Neuron (in vitro differentiated cells): ENCODE measurements at regions not wholly inside any gene's neighbourhood (a gene's known extent, or its start where the extent isn't known, plus 50 kb on each side); places are given as distances from the start of the nearest gene placed in this dataset.

Experiments used
- H2AFZ ChIP-seq: one replicate; pipeline ENCODE4 v1.6.1; 2013; ENCODE audit warnings: low read depth, mild to moderate bottlenecking, inconsistent platforms, low read length, moderate library complexity
- H3K27me3 ChIP-seq: one replicate; pipeline ENCODE4 v1.6.1; 2013; ENCODE audit warnings: low read length; ENCODE audit not compliant: insufficient read depth
- H3K36me3 ChIP-seq: one replicate; pipeline ENCODE4 v1.6.1; 2013; ENCODE audit warnings: low read length; ENCODE audit not compliant: insufficient read depth
- H3K4me1 ChIP-seq: one replicate; pipeline ENCODE4 v1.6.1; 2013; ENCODE audit warnings: low read length; ENCODE audit not compliant: insufficient read depth
- H3K4me3 ChIP-seq: 2 replicates; pipeline ENCODE4 v1.5.1; 2013; ENCODE audit warnings: mild to moderate bottlenecking, low read length, moderate library complexity
- H3K9me3 ChIP-seq: one replicate; pipeline ENCODE4 v1.6.1; 2013; ENCODE audit warnings: low read length

DNA sequence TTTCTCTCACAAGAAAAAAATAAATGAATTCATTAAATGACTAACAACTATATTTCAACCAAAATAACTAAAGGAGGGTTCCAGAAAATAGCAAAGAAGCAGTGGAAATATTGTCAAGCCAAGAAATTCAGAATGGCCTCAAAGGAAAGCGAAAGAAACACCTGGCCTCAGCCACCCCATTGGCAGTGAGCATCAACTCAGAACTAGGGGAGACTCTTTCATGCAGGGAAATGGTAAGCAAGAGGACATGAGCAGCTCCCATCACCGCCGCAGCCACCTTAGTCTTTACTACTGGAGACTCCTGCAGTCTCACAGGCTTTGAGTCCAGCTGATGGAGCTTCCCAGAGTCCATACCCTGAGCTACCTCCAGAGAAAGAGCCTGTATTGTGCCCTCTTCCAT, 343.9 kb upstream of the GRAMD2B start:
- Histone ChIP-seq H2AFZ (no peak overlapping the region), H3K4me1 (no peaks in the 10 kb centered on the region), H3K4me3 (no peak overlapping the region)

DNA sequence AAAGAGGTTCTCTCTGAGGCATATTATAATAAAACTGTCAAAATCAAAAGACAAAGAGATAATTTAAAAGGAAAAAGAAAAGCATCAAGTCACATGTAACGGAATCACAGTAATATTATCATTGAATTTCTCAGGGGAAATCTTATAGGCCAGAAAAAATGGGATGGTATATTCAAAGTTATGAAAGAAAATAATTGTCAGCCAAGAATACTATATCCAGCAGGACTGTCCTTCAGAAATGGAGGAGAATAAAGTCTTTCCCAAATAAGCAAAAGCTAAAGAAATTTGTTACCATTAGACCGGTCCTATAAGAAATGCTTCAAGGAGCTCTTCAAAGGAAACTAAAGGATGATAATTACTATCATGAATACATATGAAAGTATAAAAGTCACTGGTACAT, 342.0 kb upstream of the GRAMD2B start:
- Histone ChIP-seq H2AFZ (no peak overlapping the region), H3K36me3 (no peaks in the 10 kb centered on the region), H3K9me3 (peaks cover 9% of the 10 kb centered on the region), H3K4me1 (no peaks in the 10 kb centered on the region), H3K4me3 (no peak overlapping the region), H3K27me3 (no peaks in the 10 kb centered on the region)

More for the DNA sequence above, 343.9 kb upstream of the GRAMD2B start:
- H3K27me3 ChIP-seq: no peaks in the 10 kb centered on the region
- H3K9me3 ChIP-seq: peaks cover 9% of the 10 kb centered on the region
- H3K36me3 ChIP-seq: no peaks in the 10 kb centered on the region

DNA sequence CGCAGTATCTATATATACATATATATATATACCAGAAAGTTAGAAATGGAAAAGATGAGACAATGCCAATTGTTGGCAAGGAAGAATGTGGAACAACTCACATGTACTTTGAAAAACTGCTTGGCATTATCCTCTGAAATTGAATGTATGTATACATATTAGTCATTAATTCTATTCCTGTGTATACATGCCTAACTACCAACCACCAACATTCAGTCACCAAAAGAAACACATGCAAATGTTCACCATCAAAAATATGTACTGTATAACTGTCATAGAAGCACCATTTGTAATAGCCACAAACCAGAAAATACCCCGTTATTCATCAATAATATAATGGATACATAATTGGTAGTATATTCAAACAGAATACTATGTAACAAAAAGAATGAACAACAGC, 330.2 kb upstream of the GRAMD2B start:
- no peaks in the 10 kb centered on the region for H3K27me3 ChIP-seq
- no peak overlapping the region for H3K4me3 ChIP-seq
- H2AFZ ChIP-seq: no peak overlapping the region
- no peaks in the 10 kb centered on the region for H3K4me1 ChIP-seq
- H3K9me3 ChIP-seq: no peaks in the 10 kb centered on the region
- H3K36me3 ChIP-seq: no peaks in the 10 kb centered on the region

DNA sequence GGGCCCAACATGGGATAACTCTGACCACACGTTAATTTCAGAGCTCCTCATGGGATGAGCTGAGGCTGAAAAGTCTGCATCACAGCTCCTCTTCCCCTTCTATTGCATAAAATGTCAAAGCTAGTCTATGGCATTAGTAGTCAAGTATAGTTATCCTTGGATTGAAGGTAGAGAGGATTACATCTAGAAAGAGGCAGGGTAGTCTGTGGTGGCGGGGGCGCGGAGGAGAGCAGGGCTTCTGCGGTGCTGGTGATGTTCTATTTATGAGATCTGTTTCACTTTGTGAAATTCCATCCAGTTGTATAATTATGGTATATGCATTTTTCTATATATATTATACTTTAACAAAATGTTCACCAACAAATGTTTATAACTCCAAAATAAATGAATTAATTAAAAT, 329.5 kb upstream of the GRAMD2B start:
- H3K4me3 ChIP-seq: no peak overlapping the region
- H3K4me1 ChIP-seq: no peaks in the 10 kb centered on the region
- H3K27me3 ChIP-seq: no peaks in the 10 kb centered on the region
- no peaks in the 10 kb centered on the region for H3K36me3 ChIP-seq
- H2AFZ ChIP-seq: no peak overlapping the region
- H3K9me3 ChIP-seq: no peaks in the 10 kb centered on the region

DNA sequence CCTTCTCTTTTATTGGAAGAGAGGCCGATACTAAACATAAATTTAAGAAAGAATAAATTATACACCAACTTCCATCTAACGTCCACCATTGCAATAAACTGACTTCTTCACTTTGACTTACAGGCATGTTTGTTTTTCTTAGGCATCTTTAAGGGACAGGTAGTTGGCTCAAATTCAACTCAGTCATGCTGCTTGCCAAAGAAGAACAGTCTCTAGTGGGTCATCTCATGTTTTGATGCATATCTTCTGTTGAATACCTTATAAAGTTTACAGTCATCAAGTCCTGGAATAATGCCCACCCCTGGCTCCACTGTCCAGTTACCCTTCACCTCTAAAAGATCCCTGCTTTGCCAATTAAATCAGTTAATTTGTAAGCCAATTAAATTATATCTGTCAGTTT, 328.2 kb upstream of the GRAMD2B start:
- H3K4me3 ChIP-seq: no peak overlapping the region
- no peaks in the 10 kb centered on the region for H3K36me3 ChIP-seq
- no peaks in the 10 kb centered on the region for H3K9me3 ChIP-seq
- no peak overlapping the region for H2AFZ ChIP-seq
- H3K27me3 ChIP-seq: no peaks in the 10 kb centered on the region
- no peaks in the 10 kb centered on the region for H3K4me1 ChIP-seq

DNA sequence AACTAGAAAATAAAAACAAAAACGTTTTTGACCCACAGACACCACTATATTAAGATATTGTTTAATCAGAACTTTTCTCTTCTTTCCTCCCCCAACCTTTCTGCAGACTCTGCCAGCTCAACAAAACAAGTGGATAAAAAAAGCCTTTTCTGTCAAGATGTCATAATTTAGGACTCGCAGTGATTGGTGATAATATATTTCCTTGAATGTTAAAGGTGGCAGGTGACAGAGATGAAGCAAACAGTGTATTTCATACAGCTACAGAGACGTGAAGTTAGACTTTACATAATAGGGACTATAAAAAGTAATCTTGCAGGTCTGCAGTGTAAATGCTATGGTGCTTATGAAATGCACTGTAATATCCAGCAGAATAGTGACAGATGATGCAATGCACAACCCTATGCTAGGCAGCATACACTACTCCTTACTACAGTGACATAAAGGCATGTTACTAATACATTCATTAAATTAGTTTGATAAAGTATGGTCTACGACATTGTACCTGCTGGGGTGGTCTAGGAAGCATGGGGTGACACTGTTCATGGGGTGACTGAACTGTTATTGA, 326.7 kb upstream of the GRAMD2B start:
- Histone ChIP-seq H3K36me3 (no peaks in the 10 kb centered on the region), H3K27me3 (no peaks in the 10 kb centered on the region), H3K9me3 (no peaks in the 10 kb centered on the region), H3K4me1 (no peaks in the 10 kb centered on the region), H3K4me3 (no peak overlapping the region), H2AFZ (no peak overlapping the region)

DNA sequence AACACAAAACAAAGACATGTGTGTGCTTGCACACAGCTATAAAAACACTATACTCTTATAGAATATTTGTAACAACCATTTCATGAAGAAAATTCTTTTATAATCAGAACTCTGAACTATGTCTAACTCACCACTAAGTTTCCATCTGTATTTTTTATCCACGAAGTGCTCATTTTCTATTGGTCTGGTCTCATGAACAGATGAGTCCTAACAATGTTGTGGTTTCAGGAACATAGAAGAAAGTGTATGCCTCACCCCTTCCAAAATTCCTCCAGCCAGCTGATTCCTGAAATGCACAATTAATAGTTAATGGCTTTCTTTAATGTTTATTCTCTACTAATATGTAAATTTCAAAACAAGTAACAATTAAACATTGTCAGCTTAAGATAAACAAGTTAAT, 325.3 kb upstream of the GRAMD2B start:
- no peaks in the 10 kb centered on the region for H3K9me3 ChIP-seq
- H3K27me3 ChIP-seq: no peaks in the 10 kb centered on the region
- H3K4me1 ChIP-seq: no peaks in the 10 kb centered on the region
- H3K4me3 ChIP-seq: no peak overlapping the region
- H3K36me3 ChIP-seq: no peaks in the 10 kb centered on the region
- H2AFZ ChIP-seq: no peak overlapping the region

DNA sequence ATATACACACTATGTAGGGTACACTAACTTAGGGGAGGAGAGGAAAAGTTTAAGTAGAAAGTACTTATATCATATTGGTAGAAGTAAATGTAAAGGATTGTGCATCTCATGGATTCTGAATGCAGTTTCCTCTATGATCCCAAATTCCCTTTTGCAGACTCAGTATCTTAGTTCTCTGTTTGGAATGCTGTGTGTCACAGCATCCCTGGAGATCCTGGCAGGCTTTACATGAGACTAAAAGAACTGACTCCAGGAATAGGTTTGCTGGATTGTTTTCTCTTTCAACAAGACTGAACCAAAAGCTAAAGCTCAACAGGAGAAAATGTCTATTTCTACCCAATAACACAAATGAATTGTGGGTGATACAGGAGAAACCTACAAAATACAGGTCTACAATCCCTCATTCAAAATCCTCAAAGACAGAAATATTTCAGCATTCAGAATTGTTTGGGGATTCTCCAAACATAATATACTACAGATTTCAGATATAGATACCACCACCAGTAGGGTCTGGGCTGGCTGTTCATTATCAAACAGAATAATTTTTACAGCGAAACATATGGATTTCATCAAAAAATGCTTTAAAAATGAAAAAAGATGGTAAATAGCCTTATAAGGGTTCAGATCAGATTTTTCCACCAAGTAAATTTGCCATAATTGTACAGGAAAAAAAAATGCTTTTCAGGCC, 324.7 kb upstream of the GRAMD2B start:
- Histone ChIP-seq H3K27me3 (no peaks in the 10 kb centered on the region), H3K4me3 (no peak overlapping the region), H2AFZ (no peak overlapping the region), H3K9me3 (no peaks in the 10 kb centered on the region), H3K4me1 (no peaks in the 10 kb centered on the region), H3K36me3 (no peaks in the 10 kb centered on the region)

DNA sequence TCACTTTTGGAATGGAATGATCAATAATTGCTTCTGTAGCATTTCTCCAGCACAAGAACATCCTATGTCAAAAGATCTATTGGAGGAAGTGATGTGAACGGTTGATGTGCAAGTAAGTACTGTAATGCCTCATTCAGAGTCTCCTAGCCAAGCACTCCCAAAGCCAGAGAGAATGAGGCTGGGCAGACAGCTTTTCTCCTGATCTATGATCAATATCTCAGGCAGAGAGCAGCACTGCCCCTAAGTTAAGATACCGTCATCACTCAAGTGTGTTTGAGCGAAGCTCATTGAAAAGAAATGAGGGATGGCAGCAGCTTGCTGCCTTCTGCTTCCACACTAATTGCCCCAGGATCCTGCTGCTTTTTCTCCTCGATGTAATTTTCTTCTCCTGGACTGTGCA, 324.1 kb upstream of the GRAMD2B start:
- H3K36me3 ChIP-seq: no peaks in the 10 kb centered on the region
- H3K27me3 ChIP-seq: no peaks in the 10 kb centered on the region
- H3K9me3 ChIP-seq: no peaks in the 10 kb centered on the region
- H3K4me3 ChIP-seq: no peak overlapping the region
- no peak overlapping the region for H2AFZ ChIP-seq
- H3K4me1 ChIP-seq: no peaks in the 10 kb centered on the region

DNA sequence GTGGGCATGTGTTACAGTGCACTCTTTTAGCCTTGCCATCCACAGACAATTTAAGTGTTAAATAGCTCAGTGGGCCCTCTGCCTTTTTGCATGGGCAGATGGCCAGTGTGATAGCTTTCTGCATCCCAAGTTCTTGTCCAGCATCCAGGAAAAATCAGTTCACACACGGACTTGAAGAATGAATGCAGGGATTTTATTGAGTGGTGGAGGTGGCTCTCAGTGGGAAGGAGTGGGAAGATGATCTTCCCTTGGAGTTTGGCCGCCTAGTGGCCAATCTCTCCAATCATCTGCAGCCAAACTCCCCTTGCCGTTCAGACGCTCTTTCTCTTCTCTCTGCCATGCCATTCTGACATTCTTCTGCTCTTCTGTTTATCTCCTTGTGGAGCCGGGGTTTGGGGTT, 322.4 kb upstream of the GRAMD2B start:
- Histone ChIP-seq H3K27me3 (no peaks in the 10 kb centered on the region), H3K4me3 (no peak overlapping the region), H3K4me1 (no peaks in the 10 kb centered on the region), H2AFZ (no peak overlapping the region), H3K36me3 (no peaks in the 10 kb centered on the region), H3K9me3 (no peaks in the 10 kb centered on the region)

DNA sequence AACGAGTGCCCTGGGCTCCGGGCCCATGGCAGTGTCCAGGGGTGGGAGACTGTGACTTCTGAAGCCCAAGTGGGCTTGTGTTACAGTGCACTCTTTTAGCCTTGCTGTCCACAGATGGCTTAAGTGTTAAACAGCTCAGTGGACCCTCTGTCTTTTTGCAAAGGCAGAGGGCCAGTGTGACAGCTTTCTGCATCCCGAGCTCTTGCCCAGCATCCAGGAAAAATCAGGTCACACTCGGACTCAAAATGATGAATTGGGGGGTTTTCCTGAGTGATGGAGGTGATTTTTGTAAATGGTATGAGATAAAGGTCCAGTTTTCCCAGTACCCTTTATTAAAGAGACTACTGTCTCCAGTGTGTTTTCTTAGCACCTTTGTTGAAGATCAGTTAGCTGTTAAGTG, 321.3 kb upstream of the GRAMD2B start:
- H3K9me3 ChIP-seq: no peaks in the 10 kb centered on the region
- H3K36me3 ChIP-seq: no peaks in the 10 kb centered on the region
- no peaks in the 10 kb centered on the region for H3K27me3 ChIP-seq
- H3K4me1 ChIP-seq: no peaks in the 10 kb centered on the region
- H2AFZ ChIP-seq: no peak overlapping the region
- no peak overlapping the region for H3K4me3 ChIP-seq

DNA sequence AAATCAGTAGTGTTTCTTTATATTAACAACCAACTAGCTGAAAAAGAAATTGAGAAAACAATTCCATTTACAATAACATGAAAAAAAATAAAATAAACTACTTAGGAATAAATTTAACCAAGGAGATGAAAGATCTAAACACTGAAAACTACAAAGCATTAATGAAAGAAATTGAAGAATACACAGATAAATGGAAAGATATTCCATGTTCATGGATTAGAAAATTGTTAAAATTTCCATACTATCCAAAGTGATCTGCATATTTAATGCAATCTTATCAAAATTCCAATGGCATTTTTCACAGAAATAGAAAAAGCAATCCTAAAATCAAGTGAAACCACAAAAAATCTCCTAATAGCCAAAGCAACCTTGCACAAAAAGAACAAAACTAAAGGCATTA, 320.2 kb upstream of the GRAMD2B start:
- Histone ChIP-seq H3K4me1 (peaks cover 9% of the 10 kb centered on the region), H3K4me3 (no peak overlapping the region)

DNA sequence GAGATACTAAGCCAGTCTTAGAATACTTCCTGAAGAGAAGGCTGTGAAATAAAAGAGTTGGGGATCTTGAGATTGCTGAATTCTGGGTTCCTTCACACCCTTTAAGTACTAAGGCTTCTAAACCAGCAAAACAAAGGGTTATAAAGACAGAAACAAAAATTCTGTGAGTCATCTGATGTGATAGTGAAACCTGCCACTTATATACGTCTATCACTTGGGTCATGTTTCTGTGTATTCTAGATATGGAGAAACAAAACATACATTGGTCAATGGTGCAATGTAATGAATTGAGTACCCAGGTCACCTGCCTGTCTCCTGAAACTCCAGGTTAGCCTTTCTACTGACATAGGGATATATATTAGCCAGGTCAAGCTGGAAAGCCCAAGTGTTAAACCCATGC, 319.3 kb upstream of the GRAMD2B start:
- no peak overlapping the region for H3K4me3 ChIP-seq
- no peaks in the 10 kb centered on the region for H3K9me3 ChIP-seq
- H3K27me3 ChIP-seq: no peaks in the 10 kb centered on the region
- no peak overlapping the region for H2AFZ ChIP-seq
- peaks cover 14% of the 10 kb centered on the region for H3K4me1 ChIP-seq
- H3K36me3 ChIP-seq: no peaks in the 10 kb centered on the region

More for the DNA sequence above, 320.2 kb upstream of the GRAMD2B start:
- Histone ChIP-seq H3K36me3 (no peaks in the 10 kb centered on the region), H2AFZ (no peak overlapping the region), H3K27me3 (no peaks in the 10 kb centered on the region), H3K9me3 (no peaks in the 10 kb centered on the region)

DNA sequence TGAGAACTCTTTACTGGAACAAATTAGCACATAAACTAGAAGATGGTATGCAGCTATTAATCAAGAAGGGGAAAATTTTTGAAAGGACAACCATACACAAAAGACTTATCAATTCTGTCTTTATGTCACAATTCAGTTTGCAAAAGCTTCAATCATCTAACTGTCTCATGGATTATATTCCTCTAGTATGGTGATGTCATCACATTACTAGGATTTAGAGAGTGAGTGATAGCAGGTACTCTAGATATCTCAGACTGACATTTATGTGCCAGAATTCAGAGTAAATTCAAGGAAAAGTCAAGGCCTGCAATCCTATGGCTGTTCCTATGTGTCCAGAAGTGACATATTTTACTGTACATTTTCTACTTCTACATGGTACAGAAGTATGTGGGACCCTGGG, 318.9 kb upstream of the GRAMD2B start:
- H3K27me3 ChIP-seq: no peaks in the 10 kb centered on the region
- H2AFZ ChIP-seq: no peak overlapping the region
- no peaks in the 10 kb centered on the region for H3K36me3 ChIP-seq
- no peak overlapping the region for H3K4me3 ChIP-seq
- H3K9me3 ChIP-seq: no peaks in the 10 kb centered on the region
- peaks cover 14% of the 10 kb centered on the region for H3K4me1 ChIP-seq
